ENCODE measurements at regions not wholly inside any gene's neighbourhood (a gene's known extent, or its start where the extent isn't known, plus 50 kb on each side); places are given as distances from the start of the nearest gene placed in this dataset.

DNA sequence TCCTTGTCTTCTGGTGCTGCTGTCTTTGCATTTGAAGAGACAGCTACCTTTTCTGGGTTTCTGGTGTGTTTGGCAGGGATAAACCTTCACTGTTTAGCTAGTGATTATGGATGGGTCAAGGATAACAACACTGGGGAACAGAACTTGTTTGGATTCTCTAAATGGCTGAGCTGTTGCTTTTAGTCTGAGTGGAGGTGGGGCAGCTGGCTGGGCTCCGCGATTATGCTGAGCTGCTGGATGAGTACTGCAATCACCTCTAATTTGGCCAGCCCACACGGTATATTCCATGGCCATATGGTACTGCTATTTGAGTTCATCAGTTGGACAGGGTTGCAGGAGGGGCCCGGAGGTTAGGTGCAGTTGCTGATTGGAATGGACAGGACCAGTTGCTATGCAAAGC lies 361.6 kb upstream of the TFPI start:
- TF ChIP-seq, protein P1, sequence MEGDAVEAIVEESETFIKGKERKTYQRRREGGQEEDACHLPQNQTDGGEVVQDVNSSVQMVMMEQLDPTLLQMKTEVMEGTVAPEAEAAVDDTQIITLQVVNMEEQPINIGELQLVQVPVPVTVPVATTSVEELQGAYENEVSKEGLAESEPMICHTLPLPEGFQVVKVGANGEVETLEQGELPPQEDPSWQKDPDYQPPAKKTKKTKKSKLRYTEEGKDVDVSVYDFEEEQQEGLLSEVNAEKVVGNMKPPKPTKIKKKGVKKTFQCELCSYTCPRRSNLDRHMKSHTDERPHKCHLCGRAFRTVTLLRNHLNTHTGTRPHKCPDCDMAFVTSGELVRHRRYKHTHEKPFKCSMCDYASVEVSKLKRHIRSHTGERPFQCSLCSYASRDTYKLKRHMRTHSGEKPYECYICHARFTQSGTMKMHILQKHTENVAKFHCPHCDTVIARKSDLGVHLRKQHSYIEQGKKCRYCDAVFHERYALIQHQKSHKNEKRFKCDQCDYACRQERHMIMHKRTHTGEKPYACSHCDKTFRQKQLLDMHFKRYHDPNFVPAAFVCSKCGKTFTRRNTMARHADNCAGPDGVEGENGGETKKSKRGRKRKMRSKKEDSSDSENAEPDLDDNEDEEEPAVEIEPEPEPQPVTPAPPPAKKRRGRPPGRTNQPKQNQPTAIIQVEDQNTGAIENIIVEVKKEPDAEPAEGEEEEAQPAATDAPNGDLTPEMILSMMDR (conservative IDR thresholded peaks at IDR 0.05; ENCODE audit: low read depth, low read length) = no peak
- no peak for TF ChIP-seq EZH2phosphoT487 (IDR thresholded peaks at IDR 0.05; ENCODE audit: borderline replicate concordance, low read length)
- no peak for TF ChIP-seq EZH2 (IDR thresholded peaks at IDR 0.05; ENCODE audit: low read length, unreplicated experiment)

All from PC-3 (cell line).